HL-60 (cell line): ENCODE measurements at regions not wholly inside any gene's neighbourhood (a gene's known extent, or its start where the extent isn't known, plus 50 kb on each side); places are given as distances from the start of the nearest gene placed in this dataset.
"Not testable (repeated sequence)": the region's sequence is repeated elsewhere in the genome, so short reads cannot be mapped to it uniquely, and the experiment has no call there.

Experiments
- DNase-seq, 2 experiments: peaks; one replicate each; pipeline ENCODE4 v3.0.0-alpha.2; 2010 to 2020; ENCODE audit warnings: low read depth in 1 of 2, low spot score in 1 of 2
- H3K27ac ChIP-seq: fragments of 250-450 bp; sonication (Bioruptor Pico); replicated peaks from 2 replicates; pipeline ENCODE4 v1.5.1; 2020; ENCODE audit warnings: mild to moderate bottlenecking, moderate library complexity
- H3K27me3 ChIP-seq: fragments of 250-450 bp; sonication (Bioruptor Pico); 2 replicates; pipeline ENCODE4 v1.5.1; 2021; ENCODE audit warnings: mild to moderate bottlenecking, moderate library complexity; ENCODE audit not compliant: insufficient read depth, poor library complexity, severe bottlenecking
- H3K4me3 ChIP-seq: replicated peaks from 2 replicates; pipeline ENCODE4 v1.5.1; 2011; ENCODE audit warnings: mild to moderate bottlenecking, control low read depth, low read length; ENCODE audit not compliant: insufficient read depth
- GABPA ChIP-seq: IDR thresholded peaks from 2 replicates; pipeline ENCODE4 v1.6.1; 2012; ENCODE audit warnings: low read depth
- POLR2AphosphoS5 ChIP-seq: IDR thresholded peaks from 2 replicates; pipeline ENCODE4 v1.6.1; 2012; ENCODE audit warnings: low read depth
- SPI1 ChIP-seq: IDR thresholded peaks from 2 replicates; pipeline ENCODE4 v1.6.1; 2012; ENCODE audit warnings: low read depth, mild to moderate bottlenecking, borderline replicate concordance
- TF ChIP-seq, protein P1 (sequence below): IDR thresholded peaks from one replicate; pipeline ENCODE4 v1.5.1; 2011; ENCODE audit warnings: low read length, control low read depth, inconsistent platforms; ENCODE audit not compliant: insufficient read depth
- TF ChIP-seq, protein P2 (sequence below): IDR thresholded peaks from 2 replicates; pipeline ENCODE4 v1.6.1; 2012; ENCODE audit warnings: low read depth; ENCODE audit not compliant: insufficient replicate concordance

DNA sequence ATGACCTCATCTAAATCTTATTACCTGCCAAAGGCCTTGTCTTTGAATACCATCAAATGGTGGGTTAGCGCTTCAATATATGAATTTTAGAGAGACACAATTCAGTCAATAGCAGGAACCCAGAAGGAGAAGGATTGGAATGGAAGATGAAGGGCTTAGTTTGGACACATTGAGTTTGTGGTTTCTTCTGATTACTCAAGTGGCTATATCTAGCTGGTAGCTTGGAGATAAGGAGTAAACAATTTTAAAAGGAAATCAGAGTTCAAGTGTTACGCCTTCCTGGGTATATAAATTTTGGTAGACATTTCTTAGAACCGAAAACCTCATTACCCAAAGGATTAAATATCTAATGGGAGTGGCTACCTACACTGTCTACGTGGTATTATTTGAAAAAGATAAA, 80.2 kb downstream of the RGS2 start:
- H3K27ac ChIP-seq = no peak overlapping the region
- no peak for DNase-seq
- no peak overlapping the region for H3K4me3 ChIP-seq
- H3K27me3 ChIP-seq = peaks cover 2% of the 10 kb centered on the region
- TF ChIP-seq SPI1 (no peak), POLR2AphosphoS5 (no peak), GABPA (no peak)
- TF ChIP-seq, protein P1, sequence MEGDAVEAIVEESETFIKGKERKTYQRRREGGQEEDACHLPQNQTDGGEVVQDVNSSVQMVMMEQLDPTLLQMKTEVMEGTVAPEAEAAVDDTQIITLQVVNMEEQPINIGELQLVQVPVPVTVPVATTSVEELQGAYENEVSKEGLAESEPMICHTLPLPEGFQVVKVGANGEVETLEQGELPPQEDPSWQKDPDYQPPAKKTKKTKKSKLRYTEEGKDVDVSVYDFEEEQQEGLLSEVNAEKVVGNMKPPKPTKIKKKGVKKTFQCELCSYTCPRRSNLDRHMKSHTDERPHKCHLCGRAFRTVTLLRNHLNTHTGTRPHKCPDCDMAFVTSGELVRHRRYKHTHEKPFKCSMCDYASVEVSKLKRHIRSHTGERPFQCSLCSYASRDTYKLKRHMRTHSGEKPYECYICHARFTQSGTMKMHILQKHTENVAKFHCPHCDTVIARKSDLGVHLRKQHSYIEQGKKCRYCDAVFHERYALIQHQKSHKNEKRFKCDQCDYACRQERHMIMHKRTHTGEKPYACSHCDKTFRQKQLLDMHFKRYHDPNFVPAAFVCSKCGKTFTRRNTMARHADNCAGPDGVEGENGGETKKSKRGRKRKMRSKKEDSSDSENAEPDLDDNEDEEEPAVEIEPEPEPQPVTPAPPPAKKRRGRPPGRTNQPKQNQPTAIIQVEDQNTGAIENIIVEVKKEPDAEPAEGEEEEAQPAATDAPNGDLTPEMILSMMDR = no peak
- TF ChIP-seq, protein P2, sequence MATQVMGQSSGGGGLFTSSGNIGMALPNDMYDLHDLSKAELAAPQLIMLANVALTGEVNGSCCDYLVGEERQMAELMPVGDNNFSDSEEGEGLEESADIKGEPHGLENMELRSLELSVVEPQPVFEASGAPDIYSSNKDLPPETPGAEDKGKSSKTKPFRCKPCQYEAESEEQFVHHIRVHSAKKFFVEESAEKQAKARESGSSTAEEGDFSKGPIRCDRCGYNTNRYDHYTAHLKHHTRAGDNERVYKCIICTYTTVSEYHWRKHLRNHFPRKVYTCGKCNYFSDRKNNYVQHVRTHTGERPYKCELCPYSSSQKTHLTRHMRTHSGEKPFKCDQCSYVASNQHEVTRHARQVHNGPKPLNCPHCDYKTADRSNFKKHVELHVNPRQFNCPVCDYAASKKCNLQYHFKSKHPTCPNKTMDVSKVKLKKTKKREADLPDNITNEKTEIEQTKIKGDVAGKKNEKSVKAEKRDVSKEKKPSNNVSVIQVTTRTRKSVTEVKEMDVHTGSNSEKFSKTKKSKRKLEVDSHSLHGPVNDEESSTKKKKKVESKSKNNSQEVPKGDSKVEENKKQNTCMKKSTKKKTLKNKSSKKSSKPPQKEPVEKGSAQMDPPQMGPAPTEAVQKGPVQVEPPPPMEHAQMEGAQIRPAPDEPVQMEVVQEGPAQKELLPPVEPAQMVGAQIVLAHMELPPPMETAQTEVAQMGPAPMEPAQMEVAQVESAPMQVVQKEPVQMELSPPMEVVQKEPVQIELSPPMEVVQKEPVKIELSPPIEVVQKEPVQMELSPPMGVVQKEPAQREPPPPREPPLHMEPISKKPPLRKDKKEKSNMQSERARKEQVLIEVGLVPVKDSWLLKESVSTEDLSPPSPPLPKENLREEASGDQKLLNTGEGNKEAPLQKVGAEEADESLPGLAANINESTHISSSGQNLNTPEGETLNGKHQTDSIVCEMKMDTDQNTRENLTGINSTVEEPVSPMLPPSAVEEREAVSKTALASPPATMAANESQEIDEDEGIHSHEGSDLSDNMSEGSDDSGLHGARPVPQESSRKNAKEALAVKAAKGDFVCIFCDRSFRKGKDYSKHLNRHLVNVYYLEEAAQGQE = no peak

DNA sequence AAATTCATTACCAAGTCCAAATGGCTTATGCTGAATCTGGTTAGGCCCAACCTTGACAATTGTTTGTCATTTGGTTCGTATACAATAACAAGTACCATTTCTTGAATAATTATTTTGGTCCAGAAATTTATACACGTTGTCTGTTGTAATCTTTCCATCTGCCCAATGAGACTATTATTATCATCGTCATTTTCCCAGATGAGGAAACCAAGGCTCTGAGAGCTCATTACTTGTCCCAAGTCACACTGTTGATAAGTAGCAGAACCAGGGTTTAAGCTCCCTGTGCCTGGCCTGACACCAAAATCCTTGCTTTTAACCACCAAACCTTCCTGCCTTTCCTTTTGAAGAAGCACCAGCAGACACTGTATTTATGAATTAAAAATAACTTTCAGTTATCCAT, 81.3 kb downstream of the RGS2 start:
- TF ChIP-seq SPI1 (no peak), POLR2AphosphoS5 (no peak), GABPA (no peak)
- TF ChIP-seq, protein P2 = no peak
- TF ChIP-seq, protein P1 = no peak
- Histone ChIP-seq H3K27ac (no peak overlapping the region), H3K27me3 (no peaks in the 10 kb centered on the region), H3K4me3 (no peak overlapping the region)
- no peak for DNase-seq

DNA sequence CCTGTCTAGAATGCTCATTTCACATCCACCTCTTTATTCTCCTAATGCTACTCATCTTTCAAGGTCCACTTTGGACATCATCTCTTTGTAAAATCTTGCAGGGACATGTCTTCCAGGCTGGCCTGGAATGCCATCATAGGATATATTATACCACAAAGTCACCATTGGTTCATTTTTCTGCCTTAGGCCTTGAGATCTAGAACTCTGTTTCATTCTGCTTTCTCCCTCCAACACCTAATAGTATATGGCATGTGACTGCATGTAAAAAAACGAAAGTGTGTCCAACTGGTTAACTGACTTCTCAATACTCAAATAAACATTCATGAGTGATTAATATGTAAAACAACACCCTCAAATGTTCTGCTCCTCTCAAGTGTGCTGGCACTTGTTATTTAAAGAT, 84.1 kb downstream of the RGS2 start:
- H3K27ac ChIP-seq = no peak overlapping the region
- no peak for DNase-seq
- TF ChIP-seq SPI1 = no peak
- TF ChIP-seq, protein P2 = no peak
- no peak for TF ChIP-seq POLR2AphosphoS5
- TF ChIP-seq, protein P1 = no peak
- no peak for TF ChIP-seq GABPA
- H3K4me3 ChIP-seq = no peak overlapping the region
- no peaks in the 10 kb centered on the region for H3K27me3 ChIP-seq

DNA sequence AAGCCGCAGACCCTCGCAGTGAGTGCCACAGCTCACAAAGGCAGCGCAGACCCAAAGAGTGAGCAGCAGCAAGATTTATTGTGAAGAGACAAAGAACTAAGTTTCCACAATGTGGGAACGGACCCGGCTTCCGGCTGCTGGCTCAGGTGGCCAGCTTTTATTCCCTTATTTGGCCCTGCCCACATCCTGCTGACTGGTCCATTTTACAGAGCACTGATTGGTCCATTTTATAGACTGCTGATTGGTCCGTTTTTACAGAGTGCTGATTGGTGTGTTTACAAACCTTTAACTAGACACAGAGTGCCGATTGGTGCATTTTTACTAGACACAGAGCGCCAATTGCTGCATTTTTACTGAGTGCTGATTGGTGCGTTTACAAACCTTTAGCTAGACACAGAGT, 86.6 kb downstream of the RGS2 start:
- H3K4me3 ChIP-seq, H3K27me3 ChIP-seq, DNase-seq, H3K27ac ChIP-seq: not testable (repeated sequence)
